Fibroblast of pulmonary artery (primary cell): ENCODE measurements at regions not wholly inside any gene's neighbourhood (a gene's known extent, or its start where the extent isn't known, plus 50 kb on each side); places are given as distances from the start of the nearest gene placed in this dataset.

Experiments used
- DNase-seq: peaks from one replicate; pipeline ENCODE4 v3.0.0-alpha.2; 2010; ENCODE audit warnings: low read depth
- H3K4me3 ChIP-seq: replicated peaks from 2 replicates; pipeline ENCODE4 v1.5.1; 2011; ENCODE audit warnings: low read depth, mild to moderate bottlenecking, control low read depth, low read length, moderate library complexity
- CTCF ChIP-seq: IDR thresholded peaks from 2 replicates; pipeline ENCODE4 v1.5.1; 2011; ENCODE audit warnings: mild to moderate bottlenecking, control low read depth, low read length, inconsistent platforms; ENCODE audit errors: missing control alignments

GRCh38 chr13:60701895-60702294 lies 304.9 kb downstream of the TDRD3 start:
- no peak for DNase-seq
- no peak for TF ChIP-seq CTCF
- H3K4me3 ChIP-seq = no peak overlapping the region

- H3K4me3 ChIP-seq = no peak overlapping the region
- DNase-seq = no peak
- no peak for TF ChIP-seq CTCF
Observed at GRCh38 chr13:60700994-60701393, 304.0 kb downstream of the TDRD3 start.

GRCh38 chr13:60699636-60700035 lies 302.6 kb downstream of the TDRD3 start:
- no peak overlapping the region for H3K4me3 ChIP-seq
- DNase-seq = no peak
- TF ChIP-seq CTCF = no peak

GRCh38 chr13:60696602-60697001 lies 299.6 kb downstream of the TDRD3 start:
- no peak overlapping the region for H3K4me3 ChIP-seq

GRCh38 chr13:60691268-60691667 lies 294.2 kb downstream of the TDRD3 start:
- DNase-seq = no peak
- no peak overlapping the region for H3K4me3 ChIP-seq
- TF ChIP-seq CTCF = no peak

More at GRCh38 chr13:60696602-60697001, 299.6 kb downstream of the TDRD3 start:
- no peak for TF ChIP-seq CTCF
- no peak for DNase-seq

GRCh38 chr13:60690604-60691003 lies 293.6 kb downstream of the TDRD3 start:
- no peak for TF ChIP-seq CTCF
- DNase-seq = no peak
- no peak overlapping the region for H3K4me3 ChIP-seq

GRCh38 chr13:60689571-60689970 lies 292.6 kb downstream of the TDRD3 start:
- DNase-seq = no peak
- TF ChIP-seq CTCF = no peak
- no peak overlapping the region for H3K4me3 ChIP-seq
